ENCODE measurements at regions not wholly inside any gene's neighbourhood (a gene's known extent, or its start where the extent isn't known, plus 50 kb on each side); places are given as distances from the start of the nearest gene placed in this dataset.

DNA sequence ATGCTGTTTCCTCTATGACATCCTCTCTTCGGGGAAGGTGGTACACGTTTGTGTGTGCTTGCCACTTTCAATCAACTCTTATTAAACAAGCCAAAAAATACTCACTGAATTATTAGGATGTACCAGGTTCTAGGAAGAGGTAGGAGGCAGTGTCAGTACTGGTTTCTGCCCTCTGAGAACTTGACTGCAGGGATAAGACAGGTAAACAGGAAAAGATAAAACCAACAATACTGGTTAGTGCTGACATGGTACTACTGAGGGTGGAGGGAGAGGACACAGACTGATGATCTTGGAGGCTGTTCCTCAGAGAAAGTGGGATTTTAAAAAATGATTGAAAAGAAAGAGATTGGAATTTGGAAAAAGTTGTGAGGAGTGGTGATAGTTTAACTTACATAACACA, 295.2 kb upstream of the PWP1 start:
- 67 to 75% (median 71%) methylated on average over 2 of the region's 2 CpGs for WGBS, 3 donors
- H3K36me3 ChIP-seq (ENCODE audit: insufficient read depth in 1 of 2, low read depth in 1 of 2), result no peaks in the 10 kb centered on the region
- TF ChIP-seq CTCF (IDR thresholded peaks at IDR 0.05), result no peak

GRCh38 chr12:107393043-107393717, 292.4 kb upstream of the PWP1 start:
- 60 to 63% (median 62%) methylated on average over 10 of the region's 10 CpGs for WGBS, 3 donors
- TF ChIP-seq CTCF (IDR thresholded peaks at IDR 0.05), result no peak
- no peak for ATAC-seq
- H3K4me1 ChIP-seq, result no peaks in the 10 kb centered on the region
- no peaks in the 10 kb centered on the region for H3K36me3 ChIP-seq (ENCODE audit: insufficient read depth in 1 of 2, low read depth in 1 of 2)
- intact Hi-C loops (cut with DNase I), result no loop called here
- DNase-seq, result no peak
- H3K4me3 ChIP-seq, result no peak overlapping the region
- no peaks in the 10 kb centered on the region for H3K27me3 ChIP-seq (ENCODE audit: insufficient read depth in 3 of 3, low read length in 2 of 3)
- H3K9me3 ChIP-seq, result no peaks in the 10 kb centered on the region
- no peak overlapping the region for H3K27ac ChIP-seq

More for the DNA sequence above, 295.2 kb upstream of the PWP1 start:
- ATAC-seq (no peak), DNase-seq (no peak)
- Histone ChIP-seq H3K4me3 (no peak overlapping the region), H3K9me3 (no peaks in the 10 kb centered on the region), H3K27me3 (ENCODE audit: insufficient read depth in 3 of 3, low read length in 2 of 3) (no peaks in the 10 kb centered on the region), H3K4me1 (no peaks in the 10 kb centered on the region), H3K27ac (no peak overlapping the region)
- intact Hi-C loops (cut with DNase I), result no loop called here

GRCh38 chr12:107394693-107395092, 290.9 kb upstream of the PWP1 start:
- DNase-seq (no peak), ATAC-seq (no peak)
- Histone ChIP-seq H3K4me1 (no peaks in the 10 kb centered on the region), H3K4me3 (no peak overlapping the region), H3K27me3 (ENCODE audit: insufficient read depth in 3 of 3, low read length in 2 of 3) (no peaks in the 10 kb centered on the region), H3K9me3 (no peaks in the 10 kb centered on the region), H3K27ac (no peak overlapping the region), H3K36me3 (ENCODE audit: insufficient read depth in 1 of 2, low read depth in 1 of 2) (no peaks in the 10 kb centered on the region)
- WGBS, 3 donors, result 40 to 56% (median 46%) methylated on average over 3 of the region's 3 CpGs
- intact Hi-C loops (cut with DNase I), result no loop called here
- no peak for TF ChIP-seq CTCF (IDR thresholded peaks at IDR 0.05)

DNA sequence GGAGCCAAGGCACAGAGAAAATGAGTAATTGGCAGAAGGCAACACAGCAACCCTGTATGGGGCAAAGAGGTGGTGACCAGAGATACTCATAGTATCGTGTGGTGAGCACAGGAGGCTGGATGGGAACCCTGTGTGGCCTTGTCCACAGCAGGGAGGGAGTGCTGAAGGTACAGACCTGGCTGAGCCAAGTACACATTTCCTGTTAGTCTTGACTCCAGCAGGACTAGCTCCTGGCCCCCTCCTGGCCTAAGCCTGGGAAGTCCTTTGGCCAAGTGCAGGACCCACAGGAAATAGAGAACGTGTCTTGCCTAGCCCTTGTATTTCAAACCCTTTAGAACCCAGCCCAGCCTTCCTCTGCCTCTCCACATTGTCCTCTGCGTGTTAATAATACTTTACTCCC, 289.8 kb upstream of the PWP1 start:
- no peaks in the 10 kb centered on the region for H3K9me3 ChIP-seq
- no peak for DNase-seq
- H3K36me3 ChIP-seq (ENCODE audit: insufficient read depth in 1 of 2, low read depth in 1 of 2), result no peaks in the 10 kb centered on the region
- 45 to 56% (median 51%) methylated on average over 3 of the region's 3 CpGs for WGBS, 3 donors
- ATAC-seq, result no peak
- no peaks in the 10 kb centered on the region for H3K4me1 ChIP-seq
- intact Hi-C loops (cut with DNase I), result no loop called here
- H3K27me3 ChIP-seq (ENCODE audit: insufficient read depth in 3 of 3, low read length in 2 of 3), result no peaks in the 10 kb centered on the region
- no peak for TF ChIP-seq CTCF (IDR thresholded peaks at IDR 0.05)
- H3K4me3 ChIP-seq, result no peak overlapping the region
- no peak overlapping the region for H3K27ac ChIP-seq

DNA sequence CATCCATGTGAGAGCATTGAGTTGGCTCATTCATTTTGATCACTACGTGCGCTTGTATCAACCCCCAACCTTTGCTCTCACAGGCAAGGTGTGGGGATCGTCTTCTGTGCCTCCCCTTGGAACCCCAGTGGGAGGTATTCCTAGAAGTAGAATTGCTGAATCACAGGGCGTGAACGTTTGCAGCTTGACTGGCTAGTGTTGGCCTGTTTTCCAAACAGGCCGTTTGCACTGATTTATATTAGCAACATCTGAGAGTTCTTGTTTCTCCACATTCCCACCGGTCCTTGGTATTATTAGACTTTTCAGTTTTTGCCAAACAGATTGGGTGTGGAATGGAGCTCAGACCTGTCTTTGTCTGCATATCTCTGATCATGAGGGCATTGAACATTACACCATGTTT, 288.6 kb upstream of the PWP1 start:
- no peak overlapping the region for H3K27ac ChIP-seq
- no peaks in the 10 kb centered on the region for H3K27me3 ChIP-seq (ENCODE audit: insufficient read depth in 3 of 3, low read length in 2 of 3)
- H3K4me1 ChIP-seq, result no peaks in the 10 kb centered on the region
- intact Hi-C loops (cut with DNase I), result no loop called here
- H3K4me3 ChIP-seq, result no peak overlapping the region
- no peak for TF ChIP-seq CTCF (IDR thresholded peaks at IDR 0.05)
- ATAC-seq (no peak), DNase-seq (no peak)
- H3K9me3 ChIP-seq, result no peaks in the 10 kb centered on the region
- 48 to 53% (median 50%) methylated on average over 7 of the region's 7 CpGs for WGBS, 3 donors
- no peaks in the 10 kb centered on the region for H3K36me3 ChIP-seq (ENCODE audit: insufficient read depth in 1 of 2, low read depth in 1 of 2)
